Ishikawa (cell line): ENCODE measurements at regions not wholly inside any gene's neighbourhood (a gene's known extent, or its start where the extent isn't known, plus 50 kb on each side); places are given as distances from the start of the nearest gene placed in this dataset.

Experiments
- CEBPB ChIP-seq: IDR thresholded peaks from 2 replicates; pipeline ENCODE4 v1.6.1; 2012
- EP300 ChIP-seq: IDR thresholded peaks from 2 replicates; pipeline ENCODE4 v1.6.1; 2012; ENCODE audit warnings: borderline replicate concordance
- MAX ChIP-seq: IDR thresholded peaks from 2 replicates; pipeline ENCODE4 v1.6.1; 2012
- NFIC ChIP-seq: IDR thresholded peaks from 2 replicates; pipeline ENCODE4 v1.6.1; 2012
- RAD21 ChIP-seq: IDR thresholded peaks from 2 replicates; pipeline ENCODE4 v1.6.1; 2012; ENCODE audit warnings: low read depth
- REST ChIP-seq: IDR thresholded peaks from 2 replicates; pipeline ENCODE4 v1.6.1; 2012; ENCODE audit warnings: low read depth, mild to moderate bottlenecking
- TEAD4 ChIP-seq: IDR thresholded peaks from 2 replicates; pipeline ENCODE4 v1.6.1; 2012
- YY1 ChIP-seq: IDR thresholded peaks from 2 replicates; pipeline ENCODE4 v1.6.1; 2012; ENCODE audit warnings: low read depth
- ZBTB7A ChIP-seq: IDR thresholded peaks from 2 replicates; pipeline ENCODE4 v1.6.1; 2012; ENCODE audit warnings: low read depth

- TF ChIP-seq REST (no peak), EP300 (no peak), YY1 (no peak), CEBPB (no peak), MAX (no peak), NFIC (no peak), ZBTB7A (no peak), RAD21 (no peak), TEAD4 (no peak)
Measured at GRCh38 chr13:33364192-33364591, 78.6 kb upstream of the STARD13 start.
